PC-9 (cell line): ENCODE measurements at regions not wholly inside any gene's neighbourhood (a gene's known extent, or its start where the extent isn't known, plus 50 kb on each side); places are given as distances from the start of the nearest gene placed in this dataset.

Experiments
- BruUV-seq: library from RNA; stranded (reverse); fragments of 400-500 nt; replicated peaks from 2 replicates; lab custom pipeline; 2021; lab: Mats Ljungman, UMichigan
- CTCF ChIA-PET: fragments of 300-600 bp; sonication (Branson Sonifier 250); formaldehyde crosslinking; loops from one replicate; lab custom pipeline; 2022; ENCODE audit warnings: antibody characterized with exemption; lab: Charles Lee
- POLR2A ChIA-PET: fragments of 300-600 bp; sonication (Branson Sonifier 250); formaldehyde crosslinking; loops from one replicate; lab custom pipeline; 2022; ENCODE audit warnings: antibody characterized with exemption; ENCODE audit not compliant: unreplicated experiment; lab: Charles Lee
- DNase-seq, 2 experiments: peaks; one replicate each; pipeline versions ENCODE4 v3.0.0 to v3.0.0-alpha.2; 2015 to 2022; ENCODE audit warnings: mixed read lengths in 1 of 2
- H2AFZ ChIP-seq: fragments of 200-600 bp; sonication (generic); 2 replicates; pipeline ENCODE4 v1.8.1; 2017; ENCODE audit warnings: antibody characterized with exemption
- H3F3A ChIP-seq: fragments of 200-600 bp; sonication (generic); 2 replicates; pipeline ENCODE4 v1.8.1; 2017; ENCODE audit warnings: antibody characterized with exemption, mild to moderate bottlenecking, low read depth; ENCODE audit not compliant: insufficient read depth
- H3K27ac ChIP-seq: fragments of 200-600 bp; sonication (generic); 2 replicates; pipeline ENCODE4 v1.6.1; 2016; ENCODE audit warnings: mixed run types
- H3K27me3 ChIP-seq: fragments of 200-600 bp; sonication (generic); 2 replicates; pipeline ENCODE4 v1.6.1; 2016; ENCODE audit warnings: low read depth, mixed run types; ENCODE audit not compliant: insufficient read depth
- H3K36me3 ChIP-seq: fragments of 200-600 bp; sonication (generic); 2 replicates; pipeline ENCODE4 v1.6.1; 2016; ENCODE audit warnings: low read depth, mixed run types
- H3K4me1 ChIP-seq: fragments of 200-600 bp; sonication (generic); replicated peaks from 2 replicates; pipeline ENCODE4 v1.6.1; 2016; ENCODE audit warnings: mixed run types; ENCODE audit not compliant: insufficient read depth
- H3K4me2 ChIP-seq: fragments of 200-600 bp; sonication (generic); 2 replicates; pipeline ENCODE4 v1.6.1; 2017; ENCODE audit warnings: mixed run types
- H3K4me3 ChIP-seq: fragments of 200-600 bp; sonication (generic); 2 replicates; pipeline ENCODE4 v1.6.1; 2016; ENCODE audit warnings: mixed run types
- H3K79me2 ChIP-seq: fragments of 200-600 bp; sonication (generic); 2 replicates; pipeline ENCODE4 v1.6.1; 2017; ENCODE audit warnings: low read depth, mixed run types
- H3K9me2 ChIP-seq: fragments of 200-600 bp; sonication (generic); 2 replicates; pipeline ENCODE4 v1.8.1; 2017; ENCODE audit warnings: mild to moderate bottlenecking; ENCODE audit not compliant: insufficient read depth
- H3K9me3 ChIP-seq: fragments of 200-600 bp; sonication (generic); 2 replicates; pipeline ENCODE4 v1.8.1; 2016; ENCODE audit warnings: low read depth; ENCODE audit not compliant: insufficient read depth
- H4K20me1 ChIP-seq: fragments of 200-600 bp; sonication (generic); 2 replicates; pipeline ENCODE4 v1.8.1; 2017; ENCODE audit not compliant: insufficient read depth
- CTCF ChIP-seq: fragments of 200-600 bp; sonication (generic); conservative IDR thresholded peaks from 2 replicates; pipeline ENCODE4 v1.6.1; 2017; ENCODE audit warnings: mixed run types, antibody characterized with exemption, mild to moderate bottlenecking, moderate library complexity
- EZH2 ChIP-seq: fragments of 200-600 bp; sonication (generic); IDR thresholded peaks from 2 replicates; pipeline ENCODE4 v1.8.0; 2017; ENCODE audit warnings: antibody characterized with exemption, low read depth
- intact Hi-C: fragments of 100-400 bp; cut with micrococcal nuclease; formaldehyde crosslinking; loops from one replicate; pipeline ENCODE4 v1.10.0; 2022; ENCODE audit not compliant: unreplicated experiment

GRCh38 chr5:26009742-26010141 is 1028.6 kb downstream of the CDH9 start:
- no peak overlapping the region for H3K4me2 ChIP-seq
- TF ChIP-seq CTCF: peak; percentile 29; the same call in 1 of the 2 replicates
- no peak for TF ChIP-seq EZH2
- no peaks in the 10 kb centered on the region for H3K9me3 ChIP-seq
- no peaks in the 10 kb centered on the region for H3K79me2 ChIP-seq
- no peaks in the 10 kb centered on the region for H4K20me1 ChIP-seq
- no TSS peak for BruUV-seq
- H3K27me3 ChIP-seq: no peaks in the 10 kb centered on the region
- DNase-seq: peak in 1 of 2 experiments; percentile 26
- POLR2A ChIA-PET: no interaction called here
- 0 out of 2 replicates have a peak, but pooled peaks cover 4% of the 10 kb centered on the region for H3K9me2 ChIP-seq
- no peak overlapping the region for H3K4me3 ChIP-seq
- H3K4me1 ChIP-seq: no peaks in the 10 kb centered on the region
- no peak overlapping the region for H3K27ac ChIP-seq
- H3K36me3 ChIP-seq: no peaks in the 10 kb centered on the region
- H2AFZ ChIP-seq: no peak overlapping the region; the same call in 1 of the 2 replicates
- CTCF ChIA-PET: no interaction called here
- intact Hi-C loops: loop anchor here (5.0 kb wide), 2 partner anchors 242 to 1377 kb away; no protein-coding TSS in a partner anchor
- H3F3A ChIP-seq: no peaks in the 10 kb centered on the region

- intact Hi-C loops: no loop called here
- CTCF ChIA-PET: no interaction called here
These were observed 1034.4 kb downstream of the CDH9 start for GRCh38 chr5:26003966-26004365.

GRCh38 chr5:25995209-25995608 is 1043.2 kb downstream of the CDH9 start:
- no peaks in the 10 kb centered on the region for H4K20me1 ChIP-seq
- no peaks in the 10 kb centered on the region for H3K9me3 ChIP-seq
- no peaks in the 10 kb centered on the region for H3F3A ChIP-seq
- H3K36me3 ChIP-seq: no peaks in the 10 kb centered on the region
- peak in 1 of 2 experiments; percentile 21 for DNase-seq
- CTCF ChIA-PET: no interaction called here
- TF ChIP-seq CTCF (no peak), EZH2 (no peak)
- H3K27ac ChIP-seq: no peak overlapping the region
- intact Hi-C loops: no loop called here
- no peaks in the 10 kb centered on the region for H3K4me1 ChIP-seq
- no peaks in the 10 kb centered on the region for H3K9me2 ChIP-seq
- POLR2A ChIA-PET: no interaction called here
- no peak overlapping the region for H3K4me3 ChIP-seq
- no peak overlapping the region for H3K4me2 ChIP-seq
- H3K27me3 ChIP-seq: no peaks in the 10 kb centered on the region
- no peak overlapping the region for H2AFZ ChIP-seq
- no peaks in the 10 kb centered on the region for H3K79me2 ChIP-seq
- BruUV-seq: no TSS peak

More at GRCh38 chr5:26003966-26004365, 1034.4 kb downstream of the CDH9 start:
- no peaks in the 10 kb centered on the region for H3F3A ChIP-seq
- H3K36me3 ChIP-seq: no peaks in the 10 kb centered on the region
- 0 out of 2 replicates have a peak, but pooled peaks cover 4% of the 10 kb centered on the region for H3K9me2 ChIP-seq
- H3K4me3 ChIP-seq: no peak overlapping the region
- no peaks in the 10 kb centered on the region for H3K4me1 ChIP-seq
- H3K27me3 ChIP-seq: no peaks in the 10 kb centered on the region
- no peak for DNase-seq
- POLR2A ChIA-PET: no interaction called here
- no TSS peak for BruUV-seq
- H3K79me2 ChIP-seq: no peaks in the 10 kb centered on the region
- no peaks in the 10 kb centered on the region for H4K20me1 ChIP-seq
- TF ChIP-seq EZH2 (no peak), CTCF (no peak)
- no peak overlapping the region for H3K27ac ChIP-seq
- no peaks in the 10 kb centered on the region for H3K9me3 ChIP-seq
- no peak overlapping the region for H3K4me2 ChIP-seq
- H2AFZ ChIP-seq: no peak overlapping the region
